HG02571 (cell line): ENCODE measurements at regions not wholly inside any gene's neighbourhood (a gene's known extent, or its start where the extent isn't known, plus 50 kb on each side); places are given as distances from the start of the nearest gene placed in this dataset.

ENCODE experiments used
- ATAC-seq: cut with Tn5 transposase; IDR thresholded peaks from one replicate; pipeline ENCODE4 v1.9.1; 2021; ENCODE audit warnings: mild to moderate bottlenecking, moderate library complexity; ENCODE audit not compliant: unreplicated experiment

DNA sequence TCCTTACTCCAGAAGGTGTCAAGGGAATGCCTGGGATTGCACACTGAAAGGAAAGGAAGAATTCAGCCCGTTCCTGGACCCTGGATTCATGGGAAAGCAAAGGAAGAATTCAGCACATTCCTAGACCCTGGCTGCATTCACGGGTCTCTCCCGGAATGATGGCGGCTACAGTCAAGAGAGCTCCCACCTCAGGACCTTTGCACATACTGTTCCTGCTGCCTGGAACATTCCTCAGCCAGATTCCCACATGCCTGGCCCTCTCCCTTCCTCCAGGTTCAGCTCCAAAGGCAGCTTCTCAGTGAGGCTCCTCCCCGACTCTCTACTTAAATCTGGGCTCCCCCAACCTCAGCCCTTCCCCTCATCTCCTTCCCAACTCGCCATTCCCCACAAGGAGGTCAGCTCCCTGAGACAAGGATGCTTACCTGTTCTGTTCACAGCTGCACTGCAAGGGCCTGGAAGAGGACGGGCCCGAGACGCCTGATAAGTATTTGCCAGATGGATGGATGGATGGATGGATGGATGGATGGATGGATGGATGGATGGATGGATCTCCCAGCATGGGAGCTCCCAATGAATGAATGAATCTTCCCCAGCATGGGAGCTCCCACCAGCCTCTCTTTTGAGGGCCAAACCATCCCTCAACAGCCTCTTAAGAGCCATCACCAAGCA, 77.4 kb downstream of the NCOR2 start:
- ATAC-seq: no peak

DNA sequence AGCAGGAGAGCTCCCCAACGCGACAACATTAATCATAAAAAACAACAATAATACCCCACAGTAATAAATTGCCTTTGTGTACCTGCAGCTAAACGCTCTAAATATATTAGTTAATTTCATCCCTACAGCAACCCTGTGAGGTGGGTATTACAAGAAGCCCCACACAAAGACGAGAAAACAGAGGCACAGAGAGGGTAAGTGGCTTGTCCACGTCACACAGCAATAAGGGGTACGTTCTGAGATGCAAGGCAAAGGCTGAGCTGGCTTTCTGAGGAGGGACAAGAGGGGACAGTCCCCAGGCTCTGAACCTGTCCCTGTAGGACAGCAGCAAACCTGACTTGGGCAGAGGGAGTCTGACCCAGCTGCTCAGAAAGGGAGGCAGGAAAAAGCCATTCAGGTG, 78.2 kb downstream of the NCOR2 start:
- no peak for ATAC-seq

DNA sequence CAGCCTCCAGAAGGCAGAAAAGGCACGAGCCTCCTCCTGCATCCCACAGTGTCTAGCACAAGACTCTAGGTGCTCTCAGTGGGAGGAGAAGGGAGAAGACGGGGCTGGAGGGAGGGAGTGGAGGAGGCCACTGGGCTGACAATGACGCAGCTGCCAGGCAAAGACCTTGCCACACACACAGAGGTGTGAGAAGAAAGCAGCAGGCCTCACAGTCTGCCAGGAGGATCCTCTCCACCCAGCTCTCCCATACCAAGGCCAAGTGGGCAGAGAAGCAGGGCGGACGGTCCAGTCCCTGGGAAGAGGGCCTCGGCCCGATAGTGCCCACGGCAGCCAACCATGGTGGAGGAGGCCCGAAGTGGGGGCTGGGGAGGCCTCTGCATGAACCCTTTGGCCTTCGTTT, 78.9 kb downstream of the NCOR2 start:
- ATAC-seq: no peak

DNA sequence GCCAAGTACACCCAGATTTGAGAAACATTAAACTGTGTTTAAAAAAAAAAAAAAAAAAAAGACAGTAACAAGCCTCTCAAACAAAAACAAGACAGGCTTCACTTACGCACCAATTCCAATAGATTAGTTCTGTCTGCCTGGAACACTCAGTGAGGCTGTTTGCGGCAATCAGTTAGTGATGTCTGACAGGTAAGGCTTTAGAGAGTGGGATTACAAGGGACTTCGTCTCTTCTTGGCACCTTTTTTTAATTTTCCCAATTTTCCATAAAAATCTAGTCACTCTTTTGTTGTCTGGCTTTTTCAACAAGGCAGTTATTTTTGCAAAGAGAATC, 79.6 kb downstream of the NCOR2 start:
- no peak for ATAC-seq

GRCh38 chr12:124487066-124487833, 80.2 kb downstream of the NCOR2 start:
- no peak for ATAC-seq

- no peak for ATAC-seq
These were observed 81.0 kb downstream of the NCOR2 start for GRCh38 chr12:124486346-124486963.

GRCh38 chr12:124485371-124485770, 82.0 kb downstream of the NCOR2 start:
- ATAC-seq: no peak

- no peak for ATAC-seq
These were observed 82.9 kb downstream of the NCOR2 start for GRCh38 chr12:124484526-124484953.

- ATAC-seq: no peak
These were observed 83.3 kb downstream of the NCOR2 start for GRCh38 chr12:124484067-124484466.

DNA sequence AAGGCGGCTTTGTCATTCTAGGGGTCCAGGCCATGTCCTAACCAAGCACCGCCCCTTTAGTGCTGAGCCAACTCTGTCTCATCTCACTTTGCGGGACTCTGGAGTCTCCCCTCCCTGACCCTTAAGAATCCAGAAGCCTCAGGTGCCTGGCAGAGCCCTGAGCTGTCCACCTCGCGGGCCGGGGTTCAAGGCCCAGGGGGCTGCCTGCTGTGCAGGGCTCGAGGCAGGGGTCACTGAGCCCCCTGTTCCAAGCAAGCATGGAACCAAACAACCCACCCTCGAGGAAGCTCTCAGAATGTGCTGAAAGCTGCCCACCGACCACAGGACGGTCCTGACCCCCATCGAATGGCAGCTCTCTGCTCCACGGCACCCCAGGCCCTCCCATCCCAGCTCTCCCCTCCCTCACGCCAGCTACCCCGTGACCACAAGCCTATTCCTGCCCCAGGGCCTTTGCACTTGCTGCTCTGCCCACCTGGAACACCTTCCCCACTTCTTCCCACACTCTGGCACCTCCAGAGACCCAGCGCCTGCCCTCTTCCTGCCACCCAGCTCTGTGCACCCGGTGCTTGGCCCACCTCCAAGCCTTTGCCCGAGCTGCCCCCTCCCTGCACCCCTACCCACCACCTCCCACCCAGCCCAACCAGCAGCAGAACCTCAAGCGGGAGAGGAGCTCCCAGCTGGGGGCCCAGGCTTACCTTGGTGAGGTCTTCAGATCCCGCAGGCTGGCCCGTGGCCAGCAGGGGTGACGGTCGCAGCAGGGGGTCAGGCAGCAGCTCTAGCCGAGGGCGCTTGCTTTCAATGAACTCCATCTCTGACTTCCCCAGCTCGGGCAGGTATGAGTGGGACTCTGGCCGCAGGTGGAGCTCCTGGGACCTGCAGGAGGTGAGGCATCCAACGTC, 84.3 kb downstream of the NCOR2 start:
- no peak for ATAC-seq

DNA sequence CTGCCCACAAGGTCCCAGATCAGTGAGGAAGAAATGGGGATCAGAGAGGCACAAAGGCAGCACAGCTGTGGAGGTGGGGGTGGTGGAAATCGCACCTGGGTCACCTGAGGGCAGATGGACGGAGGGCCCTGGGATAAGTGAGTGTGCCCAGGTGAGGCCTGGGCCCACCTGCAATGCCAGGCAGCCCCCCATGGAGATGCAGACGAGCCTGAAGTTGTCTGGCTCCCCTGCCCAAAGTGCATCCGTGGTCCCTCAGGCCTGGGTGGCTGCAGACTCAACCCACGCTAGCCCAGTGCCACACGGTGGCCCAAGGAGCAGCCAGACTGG, 84.9 kb downstream of the NCOR2 start:
- ATAC-seq: no peak

DNA sequence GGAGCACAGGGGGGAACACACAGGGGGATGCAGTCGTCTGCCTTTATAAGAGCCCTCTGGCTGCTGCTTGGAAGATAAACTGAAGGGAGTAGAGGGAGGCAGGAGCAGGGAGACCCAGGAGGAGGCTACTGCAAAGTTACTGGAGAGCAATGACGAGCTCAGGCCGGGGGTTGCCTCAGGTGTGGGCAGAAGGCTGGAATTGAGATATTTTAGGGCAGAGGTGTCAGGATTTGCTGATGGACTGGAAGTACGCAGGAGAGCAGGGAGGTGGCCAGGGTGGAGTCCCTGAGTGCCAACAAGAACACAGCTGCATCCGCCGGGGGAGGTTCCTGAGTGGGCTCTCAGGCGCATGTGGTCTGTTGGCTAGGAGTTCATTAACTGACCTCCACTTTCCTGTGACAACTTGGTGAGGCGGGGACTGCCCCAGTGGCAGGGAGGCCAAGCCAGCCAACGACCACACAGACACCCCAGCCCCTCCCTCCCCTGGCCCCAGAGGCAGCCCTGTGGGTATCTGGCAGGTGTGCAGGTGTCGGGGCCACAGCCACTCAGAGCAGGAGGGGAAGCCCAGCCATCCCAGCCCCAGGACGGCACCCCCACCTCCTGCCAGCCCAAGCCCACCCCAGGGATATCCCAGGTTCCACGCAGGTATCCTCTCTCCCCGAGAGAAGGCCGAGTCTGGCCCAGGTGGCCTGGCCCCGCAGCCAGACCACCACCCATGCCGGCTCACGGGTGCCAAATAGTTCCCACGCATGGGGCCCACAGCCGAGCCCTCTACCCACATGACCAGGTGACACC, 85.4 kb downstream of the NCOR2 start:
- ATAC-seq: no peak

DNA sequence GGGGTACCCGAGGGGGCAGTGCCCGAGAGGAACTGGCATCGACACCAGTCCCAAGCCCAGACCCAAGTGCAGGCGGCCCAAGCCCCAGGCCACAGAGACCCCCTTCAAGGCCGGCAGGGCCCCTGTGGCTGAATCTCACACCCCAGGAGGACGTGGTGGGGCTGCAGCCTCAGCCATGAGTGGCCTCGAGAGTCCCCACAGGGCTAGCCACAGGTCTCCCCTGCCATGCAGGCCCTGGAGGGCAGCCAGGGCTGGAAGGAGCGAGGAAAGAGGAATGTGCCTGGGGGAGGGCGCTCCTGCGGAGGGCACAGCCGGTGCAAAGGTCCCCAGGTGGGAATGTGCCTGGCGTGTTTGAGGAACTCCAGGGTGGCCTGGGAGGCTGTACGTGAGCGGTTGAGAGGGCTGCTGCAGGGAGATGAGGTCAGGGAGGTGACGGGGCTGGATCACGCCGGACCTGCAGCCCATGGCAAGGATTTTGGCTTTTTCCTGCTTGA, 86.1 kb downstream of the NCOR2 start:
- no peak for ATAC-seq

DNA sequence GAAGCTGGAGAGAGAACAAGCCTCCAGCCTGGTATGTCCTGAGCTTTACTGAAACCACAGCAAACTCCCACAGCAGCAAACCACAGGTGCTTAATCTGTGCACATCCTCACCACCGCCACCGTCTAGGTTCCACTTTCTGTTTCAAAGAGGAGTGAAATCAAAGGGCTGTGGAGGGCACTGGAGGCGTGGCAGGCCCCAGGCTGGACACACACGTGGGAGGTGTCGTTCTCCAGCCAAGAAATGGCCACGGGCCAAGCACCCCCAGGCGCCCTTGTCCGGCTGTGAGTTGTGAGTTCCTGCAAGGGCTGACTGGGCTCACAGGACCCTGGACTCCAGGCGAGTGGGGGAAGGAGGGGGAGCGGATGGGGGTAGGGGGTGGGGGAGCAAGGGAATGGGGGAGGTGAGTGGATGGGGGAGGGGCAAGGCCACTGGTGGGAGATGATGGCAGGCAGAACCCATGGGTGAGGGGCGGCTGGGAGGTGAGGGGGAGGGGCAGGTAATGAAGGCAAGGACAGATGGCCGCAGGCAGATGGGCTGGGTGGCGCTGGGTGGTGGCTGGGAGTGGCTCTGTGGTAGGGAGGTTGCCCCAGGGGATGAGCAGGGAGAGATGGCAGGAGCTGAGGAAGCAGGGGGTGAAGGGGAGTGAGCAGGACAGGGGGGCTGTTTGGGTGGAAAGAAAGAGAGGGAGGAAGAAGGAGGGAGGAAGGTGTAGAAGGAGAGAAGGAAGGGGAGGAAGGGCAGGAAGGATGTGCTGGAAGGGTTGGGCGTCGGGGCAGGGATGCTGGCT, 86.7 kb downstream of the NCOR2 start:
- ATAC-seq: peak; percentile 69

- peak; percentile 28 for ATAC-seq
These were observed 87.5 kb downstream of the NCOR2 start for GRCh38 chr12:124479680-124480468.

DNA sequence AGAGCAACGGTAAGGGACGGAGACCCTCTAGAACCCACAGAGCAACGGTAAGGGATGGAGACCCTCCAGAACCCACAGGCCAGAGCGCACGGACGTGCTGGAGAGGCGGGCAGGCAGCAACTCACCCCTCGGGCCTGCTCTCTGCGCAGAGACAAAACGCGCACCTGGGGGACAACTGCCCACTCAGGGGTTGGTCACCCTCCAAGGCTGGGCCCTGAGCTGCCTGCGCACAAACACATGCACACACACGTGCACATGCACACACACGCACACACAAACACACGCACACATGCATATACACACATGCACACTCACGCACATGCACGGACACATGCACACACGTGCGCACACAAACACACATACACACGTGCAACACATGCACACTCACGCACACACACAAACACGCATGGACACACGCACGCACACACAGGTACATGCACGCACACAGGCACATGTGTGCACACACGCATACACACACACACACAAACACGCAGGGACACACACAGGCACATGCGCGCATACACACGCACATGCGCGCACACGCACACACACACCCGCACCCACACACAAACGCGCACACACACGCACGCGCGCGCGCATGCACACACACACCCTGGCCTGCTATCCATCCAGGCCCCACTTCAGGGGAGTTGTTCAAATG, 88.3 kb downstream of the NCOR2 start:
- ATAC-seq: no peak

GRCh38 chr12:124478416-124478815, 89.0 kb downstream of the NCOR2 start:
- no peak for ATAC-seq
